ENCODE measurements at regions not wholly inside any gene's neighbourhood (a gene's known extent, or its start where the extent isn't known, plus 50 kb on each side); places are given as distances from the start of the nearest gene placed in this dataset.

DNA sequence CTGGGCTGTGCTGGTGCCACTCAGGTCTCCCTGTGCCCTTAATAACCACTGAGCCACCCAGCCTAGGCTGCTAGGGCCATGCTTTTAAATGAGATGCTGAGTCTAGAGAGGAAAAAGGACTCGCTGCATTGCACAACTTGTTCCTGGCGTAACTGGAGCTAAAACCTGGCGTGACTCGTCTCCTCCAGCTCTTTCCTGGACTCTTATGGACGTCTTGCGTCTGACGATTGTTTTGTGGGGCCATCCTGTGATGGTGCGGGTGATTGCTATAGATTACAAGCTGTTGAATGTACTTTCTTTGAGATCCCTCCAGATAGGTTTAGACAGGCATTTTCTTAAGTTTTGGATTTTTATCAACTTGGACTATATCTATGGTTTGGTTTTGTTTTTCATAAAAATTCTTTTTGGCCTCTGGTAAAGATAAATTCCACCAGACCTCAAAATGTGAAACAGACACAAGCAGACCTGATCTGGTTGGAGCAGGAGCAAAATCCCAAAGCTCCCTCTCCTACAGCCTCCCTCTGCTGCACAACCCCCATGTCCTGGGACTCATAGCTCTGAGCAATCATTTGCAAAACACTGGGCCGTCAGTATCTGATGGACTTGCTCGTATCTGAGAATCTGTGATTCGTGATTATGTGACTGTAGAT lies 230.3 kb downstream of the ARHGAP12 start:
- no peak for TF ChIP-seq ZFX (IDR thresholded peaks at IDR 0.05; ENCODE audit: borderline replicate concordance)
- TF ChIP-seq, protein P1, sequence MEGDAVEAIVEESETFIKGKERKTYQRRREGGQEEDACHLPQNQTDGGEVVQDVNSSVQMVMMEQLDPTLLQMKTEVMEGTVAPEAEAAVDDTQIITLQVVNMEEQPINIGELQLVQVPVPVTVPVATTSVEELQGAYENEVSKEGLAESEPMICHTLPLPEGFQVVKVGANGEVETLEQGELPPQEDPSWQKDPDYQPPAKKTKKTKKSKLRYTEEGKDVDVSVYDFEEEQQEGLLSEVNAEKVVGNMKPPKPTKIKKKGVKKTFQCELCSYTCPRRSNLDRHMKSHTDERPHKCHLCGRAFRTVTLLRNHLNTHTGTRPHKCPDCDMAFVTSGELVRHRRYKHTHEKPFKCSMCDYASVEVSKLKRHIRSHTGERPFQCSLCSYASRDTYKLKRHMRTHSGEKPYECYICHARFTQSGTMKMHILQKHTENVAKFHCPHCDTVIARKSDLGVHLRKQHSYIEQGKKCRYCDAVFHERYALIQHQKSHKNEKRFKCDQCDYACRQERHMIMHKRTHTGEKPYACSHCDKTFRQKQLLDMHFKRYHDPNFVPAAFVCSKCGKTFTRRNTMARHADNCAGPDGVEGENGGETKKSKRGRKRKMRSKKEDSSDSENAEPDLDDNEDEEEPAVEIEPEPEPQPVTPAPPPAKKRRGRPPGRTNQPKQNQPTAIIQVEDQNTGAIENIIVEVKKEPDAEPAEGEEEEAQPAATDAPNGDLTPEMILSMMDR (IDR thresholded peaks at IDR 0.05), result no peak
